Stimulated activated CD8-positive, alpha-beta memory T cell treated with anti-CD3 and anti-CD28 coated beads, Interleukin-4, amount 100 ng/mL, for 4 hours (primary cell): ENCODE measurements at regions not wholly inside any gene's neighbourhood (a gene's known extent, or its start where the extent isn't known, plus 50 kb on each side); places are given as distances from the start of the nearest gene placed in this dataset.

ENCODE experiments used
- DNase-seq, 2 donors: peaks; one replicate each; pipeline ENCODE4 v3.0.0-alpha.2; 2020; ENCODE audit warnings: low read depth in 2 of 2, low spot score in 1 of 2

DNA sequence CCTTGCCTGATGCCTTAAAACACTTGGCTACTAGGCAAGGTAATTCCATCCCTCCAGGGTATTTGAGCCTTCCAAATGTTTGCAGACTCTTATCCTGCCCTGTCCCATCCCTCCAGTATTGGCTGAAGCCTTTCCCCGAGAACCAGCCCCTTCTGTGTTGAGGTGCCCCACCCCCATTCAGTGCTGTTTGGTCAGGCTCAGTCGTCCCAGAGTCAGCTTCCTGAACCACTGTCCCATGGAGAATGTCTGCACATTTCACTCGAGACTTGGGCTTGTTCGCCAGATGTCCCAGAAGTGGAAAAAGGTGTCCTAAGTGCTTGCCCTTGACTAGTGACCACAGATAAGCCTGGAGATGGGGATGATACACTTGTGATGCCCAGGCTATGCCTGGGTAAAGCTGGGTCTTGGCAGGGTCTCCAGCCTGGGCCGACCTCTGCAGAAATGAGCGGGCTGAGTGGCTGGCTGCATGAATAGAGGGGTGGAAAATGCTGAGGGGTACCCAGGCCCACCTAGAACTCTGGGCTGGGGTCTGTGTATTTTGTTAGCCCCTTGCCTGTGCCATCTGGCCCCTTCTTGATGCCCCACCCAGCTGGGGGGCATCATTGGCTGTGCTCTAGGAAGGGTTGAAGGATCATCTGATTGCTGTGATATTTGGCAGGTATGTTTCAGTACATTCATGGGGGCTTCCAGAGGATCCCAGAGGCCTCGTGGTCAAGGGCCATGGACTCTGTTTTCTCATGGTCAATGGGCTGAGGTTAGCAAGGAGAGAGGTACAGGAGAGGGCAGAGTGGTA, 178.4 kb downstream of the MACROH2A1 start:
- no peak for DNase-seq

DNA sequence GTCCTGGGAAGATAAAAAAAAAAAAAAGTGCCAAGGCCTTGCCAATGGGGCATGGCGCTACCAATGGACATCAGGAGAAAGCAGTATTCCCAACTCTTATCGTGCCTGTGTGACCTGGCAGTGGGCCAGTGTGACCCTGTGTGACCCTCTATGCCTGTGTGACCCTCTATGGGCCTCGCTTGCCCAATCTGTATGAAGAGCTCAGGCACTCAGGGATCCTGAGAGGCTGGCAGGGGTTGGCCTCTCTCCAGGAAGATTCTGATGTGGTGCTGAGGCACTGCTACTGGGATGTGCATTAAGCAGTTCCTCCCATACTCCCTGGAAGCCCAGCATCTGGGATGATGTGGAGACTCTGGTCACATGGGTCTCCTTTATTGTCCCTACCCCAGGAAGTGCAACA, 179.2 kb downstream of the MACROH2A1 start:
- no peak for DNase-seq

DNA sequence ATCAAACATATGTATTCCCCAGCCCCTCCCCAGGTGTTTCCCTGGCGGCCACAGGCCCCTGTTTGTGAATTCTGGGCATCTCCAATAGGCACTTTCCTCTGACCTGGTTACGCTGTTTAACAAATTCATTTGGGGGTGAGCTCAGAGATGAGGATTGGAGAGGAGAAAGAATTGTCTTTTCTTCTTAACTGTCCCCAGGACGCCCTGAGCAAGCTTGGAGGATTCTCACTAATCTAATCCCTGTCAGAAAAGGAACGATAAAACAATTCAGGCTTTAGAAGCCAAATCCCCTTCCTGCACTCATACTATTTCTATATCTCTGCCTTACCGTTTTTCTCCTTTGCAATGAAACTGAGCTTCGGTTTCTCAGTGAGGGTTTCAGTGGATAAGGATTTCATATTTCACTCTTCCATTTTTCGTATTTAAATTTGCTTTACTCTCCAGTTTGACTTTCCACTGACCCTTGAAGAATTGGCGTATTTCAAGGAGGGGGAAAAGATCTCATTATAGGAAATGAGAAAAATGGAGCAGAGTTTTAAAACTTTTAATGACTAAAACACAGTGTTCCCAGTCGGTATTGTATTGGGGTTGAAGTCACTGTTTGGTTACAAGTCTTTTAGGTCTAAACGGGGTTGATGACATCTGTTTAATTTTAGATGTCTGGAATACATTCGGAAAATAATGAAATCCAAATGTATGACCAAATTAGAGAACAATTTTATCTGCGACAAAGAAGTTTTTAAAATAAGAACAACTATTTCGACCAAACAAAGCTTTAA, 180.1 kb downstream of the MACROH2A1 start:
- DNase-seq, result no peak

DNA sequence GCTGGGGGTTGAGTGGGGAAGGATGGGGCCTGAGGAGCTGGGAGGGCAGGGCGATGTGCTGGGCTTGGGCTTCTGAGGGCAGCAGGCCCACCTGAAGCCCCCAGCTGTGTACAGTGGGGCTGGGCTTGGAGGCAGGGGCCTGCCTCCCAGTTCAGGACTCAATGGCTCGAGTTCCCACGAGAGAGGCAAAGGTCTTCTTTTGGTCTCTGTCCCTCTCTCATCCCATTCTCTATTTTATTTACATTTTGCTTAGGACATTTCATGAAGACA, 180.6 kb downstream of the MACROH2A1 start:
- no peak for DNase-seq

DNA sequence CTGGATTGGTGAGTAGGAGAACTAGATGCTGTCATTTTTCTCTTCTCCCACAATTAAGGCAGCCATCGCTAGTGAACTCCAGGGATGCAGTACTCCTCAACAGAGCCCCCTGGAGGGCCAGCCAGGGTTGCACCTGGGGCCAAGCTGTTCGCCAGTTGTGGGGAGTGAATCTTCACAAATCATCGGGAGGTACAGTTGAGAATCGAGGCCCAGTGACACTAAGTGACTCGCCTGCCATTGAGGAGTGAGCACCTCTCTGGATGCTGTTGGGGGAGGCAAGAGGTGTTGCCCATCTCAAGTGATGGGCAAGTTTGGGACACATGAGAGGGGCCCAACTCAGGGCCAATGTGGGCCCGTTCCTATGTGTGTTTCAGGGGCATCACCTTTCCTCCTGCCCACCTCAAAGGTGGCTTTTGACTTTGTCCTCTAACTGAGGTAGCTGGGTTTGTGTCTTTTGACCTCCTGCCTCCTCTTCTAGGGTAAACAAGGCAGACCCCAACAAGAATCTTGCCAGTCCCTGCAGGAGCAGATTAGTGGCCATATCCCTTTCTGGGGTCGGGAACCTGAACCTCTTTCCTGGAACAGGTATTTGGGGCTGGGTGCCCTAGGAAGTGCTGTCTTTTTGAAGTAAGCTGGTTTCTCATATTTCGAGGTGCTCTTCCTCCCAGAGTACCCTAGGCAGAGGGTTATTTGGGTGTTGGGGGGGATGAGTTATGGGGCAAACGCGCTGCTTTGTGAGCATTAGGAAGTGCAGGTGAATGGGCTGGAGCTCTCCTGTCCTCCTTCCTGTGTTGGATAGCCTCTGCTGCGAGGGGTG, 181.2 kb downstream of the MACROH2A1 start:
- DNase-seq, result no peak

DNA sequence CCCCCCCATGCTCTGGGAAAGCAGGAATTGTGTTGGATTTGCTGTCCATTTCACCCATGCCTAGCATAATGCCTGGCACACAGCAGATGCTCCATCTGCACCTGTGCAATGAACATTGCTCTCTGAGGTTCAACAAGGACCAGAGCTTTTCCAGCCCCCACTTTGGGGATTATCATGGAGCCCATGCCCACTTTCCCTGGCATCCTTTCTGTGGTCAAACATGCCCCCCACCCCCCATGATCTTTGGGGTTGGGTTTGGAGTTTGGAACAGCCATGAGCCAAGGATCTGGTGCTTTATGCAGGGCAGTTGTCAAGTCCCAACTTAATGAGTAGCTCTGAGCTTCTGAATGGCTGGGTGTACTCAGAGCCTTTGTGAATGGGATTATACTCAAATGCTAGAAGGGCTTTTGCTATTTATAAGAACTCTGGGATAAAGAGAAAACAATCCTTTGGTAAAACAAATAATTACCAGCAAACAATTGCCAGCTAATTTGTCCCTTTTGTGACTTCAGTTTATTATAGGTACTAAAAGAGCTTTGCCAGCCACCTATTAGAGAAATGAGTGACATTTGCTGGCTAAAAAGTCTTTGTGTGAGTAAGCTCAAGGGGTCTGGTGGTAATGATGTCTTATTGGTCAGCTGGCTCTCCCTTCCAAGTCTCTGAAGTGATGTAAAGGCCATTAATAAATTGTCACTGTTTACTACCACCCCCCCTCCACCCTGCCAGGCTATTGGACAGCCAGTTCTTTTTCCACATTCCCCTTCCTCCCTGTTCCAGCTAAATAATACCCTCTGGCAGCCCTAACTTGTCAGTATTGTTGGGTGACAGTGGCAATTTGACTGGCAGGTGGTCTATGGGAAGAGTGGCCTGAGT, 182.3 kb downstream of the MACROH2A1 start:
- no peak for DNase-seq

DNA sequence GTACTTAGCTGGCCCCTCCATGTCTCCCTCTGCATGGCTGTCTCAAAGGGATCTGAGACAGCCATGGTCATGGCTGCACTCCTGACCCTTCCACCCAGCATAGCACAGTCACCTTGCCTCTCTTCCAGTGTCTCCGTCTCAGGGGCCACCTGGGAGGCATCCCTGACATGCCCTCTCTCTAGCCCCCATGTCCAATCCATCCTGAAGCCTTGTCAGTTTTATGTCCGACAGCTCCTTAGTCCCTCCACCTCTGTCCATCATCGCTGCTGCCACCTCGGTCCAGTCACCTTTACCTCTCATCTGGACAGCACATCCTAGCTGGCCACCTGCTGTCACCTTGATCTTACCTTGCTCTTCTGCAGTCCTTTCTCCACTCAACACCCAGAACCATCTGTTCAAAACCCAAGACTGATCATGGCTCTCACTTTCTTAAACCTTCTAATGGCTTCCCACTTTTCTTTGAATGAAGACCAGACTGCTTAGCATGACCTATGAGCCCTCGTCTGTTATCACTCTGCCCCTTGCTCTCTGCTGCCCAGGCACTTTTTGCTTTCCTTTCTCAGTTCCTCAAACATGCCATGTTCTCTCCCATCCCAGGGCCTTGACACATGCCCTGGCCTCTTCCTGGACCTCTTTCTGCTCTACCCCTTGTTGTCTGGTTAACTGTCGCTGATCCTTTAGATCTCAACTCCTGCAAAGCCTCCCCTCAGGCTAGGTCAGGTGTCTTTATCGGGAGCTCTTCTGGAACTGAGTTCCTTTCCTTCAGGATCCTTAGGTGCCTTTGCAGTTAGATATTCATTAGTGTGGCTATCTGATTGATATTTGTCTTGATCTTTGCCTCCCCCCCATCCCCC, 181.8 kb upstream of the PITX1 start:
- no peak for DNase-seq

DNA sequence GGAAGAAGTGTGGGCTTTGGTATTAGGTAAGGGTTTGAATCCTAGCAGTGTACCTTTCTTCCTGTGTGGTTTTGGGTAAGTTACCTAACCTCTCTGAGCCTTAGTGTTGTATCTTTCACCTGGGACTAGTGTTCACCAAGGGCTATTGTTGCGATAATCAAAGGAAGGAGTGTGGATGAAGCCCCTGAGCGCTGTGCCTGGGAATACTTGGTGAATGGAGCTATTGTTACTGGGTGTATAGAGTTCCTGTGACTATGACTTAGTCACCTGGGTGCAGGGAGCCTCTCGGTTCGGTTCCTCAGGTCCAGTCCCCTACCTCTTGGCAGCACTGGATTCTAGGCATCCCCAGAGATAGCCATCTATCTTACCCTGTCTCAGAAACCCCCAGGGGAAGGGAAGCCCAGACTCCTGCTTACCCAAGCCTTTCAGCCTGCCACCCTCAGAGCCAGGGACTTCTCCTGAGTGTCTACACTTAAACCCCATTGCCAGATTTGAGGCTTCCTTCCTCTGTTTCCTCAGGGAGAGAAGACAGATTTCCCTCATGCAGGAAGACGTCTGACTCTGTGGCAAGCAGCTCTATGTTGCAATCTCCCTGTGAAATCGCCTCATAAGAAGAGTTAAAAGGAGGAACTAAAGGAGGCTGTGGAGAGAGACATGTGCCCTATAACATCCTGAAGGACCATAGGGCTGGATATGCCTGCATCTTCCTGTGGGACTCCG, 181.0 kb upstream of the PITX1 start:
- no peak for DNase-seq

DNA sequence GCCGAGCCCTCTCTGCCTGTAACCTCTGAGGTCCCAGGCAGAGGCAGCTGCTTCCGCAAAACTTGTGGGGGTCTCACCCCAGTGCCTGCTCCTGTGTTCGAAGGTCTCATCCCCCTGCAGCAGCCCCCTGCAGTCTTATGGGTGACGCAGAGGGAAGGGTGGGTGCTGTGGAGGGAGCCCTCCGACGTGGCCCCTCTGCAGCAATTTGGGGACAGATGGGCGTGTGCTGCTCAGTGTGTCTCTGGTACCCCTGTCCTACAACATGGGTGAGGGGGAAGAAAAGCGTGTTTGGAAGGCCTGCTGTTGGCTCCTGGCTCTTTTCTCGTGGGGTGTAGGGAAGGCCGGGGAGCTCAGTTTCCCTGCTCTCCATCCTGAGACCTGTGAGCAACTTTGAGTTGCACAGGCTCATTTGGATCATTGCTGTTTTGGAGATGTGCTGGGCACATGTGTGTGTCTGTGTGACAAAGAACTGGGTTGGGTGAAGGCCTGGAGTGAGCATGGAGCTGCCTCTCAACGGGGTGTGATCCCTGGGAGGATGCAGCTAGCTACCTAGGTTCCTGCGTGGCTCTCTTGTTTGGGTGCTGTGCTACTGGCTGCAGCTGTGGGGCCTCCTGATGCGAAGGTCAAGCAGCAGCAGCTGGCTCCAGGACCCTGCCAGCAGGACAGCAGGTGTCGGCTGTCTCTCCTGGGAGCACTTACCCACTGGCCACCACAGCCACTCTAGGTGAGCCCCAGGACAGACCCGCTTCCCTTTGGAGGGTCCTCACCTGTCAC, 179.6 kb upstream of the PITX1 start:
- DNase-seq, result no peak

DNA sequence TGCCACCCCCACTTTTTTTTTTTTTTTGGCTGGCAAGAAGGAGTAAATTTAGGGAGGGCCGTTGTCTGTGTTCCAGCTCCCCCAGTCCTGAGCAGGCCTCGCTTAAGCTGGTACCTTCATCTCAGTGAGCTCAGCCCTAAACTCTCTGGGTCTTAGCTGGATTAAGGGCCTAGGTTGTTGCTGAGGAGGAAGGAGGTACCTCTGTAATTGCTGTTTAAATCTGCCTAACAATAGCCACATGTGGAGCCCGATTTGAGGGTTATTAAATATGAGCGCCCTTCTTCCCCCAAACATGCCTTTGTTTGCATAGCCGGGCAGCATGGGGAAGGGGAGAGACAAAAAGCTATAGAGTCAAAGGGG, 179.0 kb upstream of the PITX1 start:
- DNase-seq, result no peak

DNA sequence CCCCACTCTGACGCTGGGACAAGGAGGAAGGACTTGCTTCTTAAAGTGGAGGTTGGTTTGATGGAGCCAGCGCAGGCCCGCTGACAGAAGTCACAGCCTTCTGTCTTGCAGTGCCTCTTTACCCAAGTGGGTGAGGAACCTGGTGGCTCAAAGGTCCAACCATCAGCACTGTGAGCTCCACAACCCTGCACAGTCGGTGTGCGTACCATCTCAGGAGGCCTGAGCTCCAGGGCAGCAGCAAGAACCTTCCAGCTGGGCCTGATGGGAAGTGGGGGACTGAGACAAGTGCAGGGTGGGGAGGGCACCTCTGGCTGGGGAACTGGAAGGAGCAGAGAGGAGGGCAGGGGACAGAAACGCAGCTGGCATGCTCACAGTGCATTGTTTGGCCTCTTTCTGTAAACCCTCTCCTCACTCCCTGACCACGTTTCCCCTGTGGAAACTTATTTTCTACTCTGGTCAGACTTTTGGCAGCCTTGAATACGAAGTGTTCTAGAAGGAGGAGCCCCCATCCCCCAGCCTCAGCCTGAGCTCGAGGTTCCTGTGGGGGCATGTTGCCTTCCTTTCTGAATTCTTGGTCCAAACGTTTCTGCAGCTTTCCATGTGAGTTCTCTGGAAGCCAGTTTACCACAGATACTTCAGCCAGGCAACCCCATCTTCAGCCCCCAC, 178.5 kb upstream of the PITX1 start:
- no peak for DNase-seq

DNA sequence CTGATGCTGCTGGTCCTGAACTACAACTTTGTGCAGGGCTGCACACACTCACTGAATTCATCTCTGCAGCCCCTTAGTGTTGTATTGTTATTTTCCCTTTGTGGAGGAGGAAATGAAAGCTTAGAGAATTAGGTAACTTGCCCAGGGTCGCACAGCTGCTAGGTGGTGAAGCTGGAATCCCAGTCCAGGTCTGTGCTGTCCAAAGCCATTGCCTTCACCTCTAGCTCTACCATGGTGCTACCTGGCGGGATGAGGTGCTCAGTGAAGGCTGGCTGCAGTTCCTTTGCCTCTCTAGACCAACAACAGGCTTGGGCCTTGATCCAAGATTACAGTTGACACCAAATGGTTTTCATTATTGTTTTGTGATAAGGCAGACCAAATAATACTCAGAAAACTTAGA, 177.8 kb upstream of the PITX1 start:
- DNase-seq, result no peak

DNA sequence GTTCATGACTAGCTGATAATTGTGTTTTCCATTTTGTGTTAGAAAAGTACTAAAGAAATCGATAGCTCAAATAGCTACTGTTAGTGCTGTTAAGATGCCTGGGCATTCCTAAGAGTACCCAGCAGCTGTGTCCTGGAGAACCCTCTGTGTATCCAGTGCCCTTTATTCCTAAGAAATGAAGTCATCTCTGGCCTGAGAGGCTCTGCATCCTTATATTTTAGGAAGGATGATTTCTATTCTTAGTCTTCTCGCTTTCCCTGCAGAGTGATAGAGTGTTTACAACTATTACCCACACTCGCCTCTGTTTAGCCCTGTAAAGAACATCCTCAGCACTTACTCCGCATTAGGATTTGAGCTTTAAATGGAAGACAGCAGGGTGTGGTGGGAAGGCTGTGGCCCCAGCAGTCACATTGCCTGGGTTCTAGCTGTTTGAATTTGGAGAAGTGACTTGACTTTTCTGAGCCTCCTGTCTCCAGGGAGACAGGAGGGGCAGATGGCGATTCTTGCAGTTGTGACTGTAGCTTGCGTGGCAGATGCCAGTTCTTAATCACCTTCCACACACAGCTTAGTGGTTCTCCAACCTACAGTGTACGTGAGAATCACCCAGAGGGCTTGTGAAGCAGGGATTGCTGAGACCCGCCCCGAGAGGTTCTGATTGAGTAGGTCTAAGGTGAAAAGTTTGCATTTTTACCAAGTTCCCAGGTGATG, 177.2 kb upstream of the PITX1 start:
- no peak for DNase-seq

DNA sequence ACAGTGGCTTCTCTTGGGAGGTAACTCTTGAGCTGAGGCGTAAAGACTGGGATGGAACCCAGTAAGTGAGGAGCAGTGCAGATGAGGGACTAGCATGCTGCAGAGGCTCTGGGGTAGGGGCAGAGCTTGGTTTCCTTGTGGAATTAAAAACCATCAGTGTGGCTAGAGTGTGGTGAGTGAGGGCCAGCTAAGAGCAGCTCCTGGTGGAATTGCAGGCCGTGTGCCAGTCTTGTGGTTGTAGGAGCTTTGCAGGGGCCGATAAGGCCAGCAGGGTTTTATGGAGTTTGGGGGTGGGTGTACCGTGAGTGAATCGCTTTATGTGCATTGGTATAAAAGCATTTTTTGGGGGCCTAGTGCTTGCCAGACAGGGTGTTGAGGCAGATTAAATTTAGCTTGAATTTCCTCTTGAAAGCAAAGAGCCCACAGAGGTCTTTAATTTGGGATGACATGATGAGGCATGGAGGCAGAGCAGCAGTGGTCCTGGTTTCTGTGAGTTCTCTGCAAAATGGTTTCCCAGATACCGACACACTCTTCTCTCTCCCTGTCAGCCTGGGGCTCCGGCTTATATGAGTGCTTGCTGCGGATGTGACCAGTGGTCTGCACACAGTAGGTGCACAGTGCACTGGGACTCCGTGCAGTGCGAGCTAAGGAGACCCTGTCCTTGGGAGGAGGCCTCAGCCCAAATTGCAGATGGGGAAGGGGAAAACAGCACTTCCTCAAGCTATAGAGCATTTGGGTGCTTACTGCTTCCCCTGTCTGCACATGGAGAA, 176.4 kb upstream of the PITX1 start:
- DNase-seq, result no peak

DNA sequence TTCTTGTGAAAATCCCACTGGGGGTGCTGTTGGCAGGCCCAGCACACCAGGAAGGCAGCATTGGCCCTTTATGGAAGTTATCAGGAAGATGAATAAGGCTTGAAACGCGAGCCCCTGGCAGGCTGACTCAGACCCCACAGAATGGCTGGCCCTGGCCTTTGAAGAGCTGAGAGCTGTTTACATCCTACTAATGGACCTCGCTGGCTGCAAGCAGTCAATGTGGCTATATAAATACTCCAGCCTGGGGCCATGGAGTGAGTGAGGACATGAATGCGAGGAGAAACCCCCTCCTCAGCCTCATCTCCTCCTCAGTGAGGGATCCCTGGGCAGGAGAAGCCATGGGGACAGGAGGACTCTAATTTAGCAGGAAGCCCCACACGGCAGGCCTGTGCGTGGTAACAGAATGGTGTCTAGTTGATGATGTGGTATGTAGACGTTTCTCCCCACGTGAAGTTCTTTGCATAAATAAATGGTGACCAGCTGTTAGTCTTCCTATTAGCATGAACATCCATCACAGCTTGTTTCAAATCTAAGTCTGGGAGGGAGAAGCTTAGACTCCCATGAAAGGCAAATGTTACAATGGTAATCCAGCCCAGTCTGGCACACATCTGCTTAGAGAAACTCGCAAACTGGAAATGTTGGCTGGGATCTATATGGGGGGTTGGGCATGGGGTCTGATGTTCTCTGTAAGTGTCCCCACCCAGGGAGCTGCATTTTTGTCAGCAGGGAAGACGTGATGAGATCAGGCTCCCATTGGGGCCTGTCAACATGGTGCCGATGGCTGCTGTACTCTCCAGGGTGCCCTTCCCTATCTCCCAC, 175.1 kb upstream of the PITX1 start:
- DNase-seq, result no peak

DNA sequence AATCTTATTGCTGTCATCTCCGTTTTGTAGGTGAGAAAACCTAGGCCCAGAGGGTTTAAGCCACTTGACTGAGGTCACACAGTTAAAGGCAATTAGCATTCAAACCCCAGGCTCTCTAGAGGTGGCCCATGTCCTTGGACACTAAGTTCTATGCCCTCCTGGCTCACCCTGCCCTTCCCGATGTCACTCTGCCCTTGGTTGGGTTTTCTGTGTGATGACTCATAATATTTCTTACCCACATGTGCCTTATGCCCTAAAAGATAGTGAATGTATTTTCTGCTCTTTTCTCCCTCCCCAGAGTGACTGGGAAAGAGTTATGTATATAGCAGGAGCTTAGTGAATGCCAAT, 174.5 kb upstream of the PITX1 start:
- DNase-seq, result no peak
